ENCODE measurements at regions not wholly inside any gene's neighbourhood (a gene's known extent, or its start where the extent isn't known, plus 50 kb on each side); places are given as distances from the start of the nearest gene placed in this dataset.

GRCh38 chr4:13316354-13316753 is 167.8 kb downstream of the RAB28 start:
- Mint-ChIP-seq H3K36me3 (no peaks in the 10 kb centered on the region), H3K4me3 (no peak overlapping the region), H3K9me3 (no peaks in the 10 kb centered on the region), H3K4me1 (ENCODE audit: unreplicated experiment) (no peaks in the 10 kb centered on the region), H3K27me3 (no peaks in the 10 kb centered on the region), H3K27ac (no peak overlapping the region)
- no peak for DNase-seq (ENCODE audit: extremely low spot score, unreplicated experiment)
- no peak for TF ChIP-seq CTCF (conservative IDR thresholded peaks at IDR 0.05)

- DNase-seq (ENCODE audit: extremely low spot score, unreplicated experiment): no peak
- no peaks in the 10 kb centered on the region for H3K4me1 Mint-ChIP-seq (ENCODE audit: unreplicated experiment)
- no peaks in the 10 kb centered on the region for H3K27me3 Mint-ChIP-seq
- TF ChIP-seq CTCF (conservative IDR thresholded peaks at IDR 0.05): no peak
- H3K36me3 Mint-ChIP-seq: no peaks in the 10 kb centered on the region
- no peak overlapping the region for H3K4me3 Mint-ChIP-seq
- H3K27ac Mint-ChIP-seq: no peak overlapping the region
- H3K9me3 Mint-ChIP-seq: no peaks in the 10 kb centered on the region
These were observed 170.3 kb downstream of the RAB28 start for GRCh38 chr4:13313856-13314255.

GRCh38 chr4:13312264-13312663 is 171.9 kb downstream of the RAB28 start:
- Mint-ChIP-seq H3K36me3 (no peaks in the 10 kb centered on the region), H3K27me3 (no peaks in the 10 kb centered on the region), H3K27ac (no peak overlapping the region), H3K4me1 (ENCODE audit: unreplicated experiment) (no peaks in the 10 kb centered on the region), H3K9me3 (no peaks in the 10 kb centered on the region), H3K4me3 (no peak overlapping the region)
- DNase-seq (ENCODE audit: extremely low spot score, unreplicated experiment): no peak
- TF ChIP-seq CTCF (conservative IDR thresholded peaks at IDR 0.05): no peak

- Mint-ChIP-seq H3K4me3 (no peak overlapping the region), H3K27ac (no peak overlapping the region), H3K4me1 (ENCODE audit: unreplicated experiment) (no peaks in the 10 kb centered on the region), H3K9me3 (no peaks in the 10 kb centered on the region), H3K36me3 (no peaks in the 10 kb centered on the region), H3K27me3 (no peaks in the 10 kb centered on the region)
- no peak for DNase-seq (ENCODE audit: extremely low spot score, unreplicated experiment)
- TF ChIP-seq CTCF (conservative IDR thresholded peaks at IDR 0.05): no peak
These were observed 174.4 kb downstream of the RAB28 start for GRCh38 chr4:13309751-13310150.

- Mint-ChIP-seq H3K27ac (no peak overlapping the region), H3K4me3 (no peak overlapping the region), H3K4me1 (ENCODE audit: unreplicated experiment) (no peaks in the 10 kb centered on the region), H3K36me3 (peaks cover 3% of the 10 kb centered on the region), H3K9me3 (no peaks in the 10 kb centered on the region), H3K27me3 (no peaks in the 10 kb centered on the region)
- DNase-seq (ENCODE audit: extremely low spot score, unreplicated experiment): no peak
- TF ChIP-seq CTCF (conservative IDR thresholded peaks at IDR 0.05): no peak
These were observed 177.8 kb downstream of the RAB28 start for GRCh38 chr4:13306356-13306755.

GRCh38 chr4:13302876-13303275 is 181.3 kb downstream of the RAB28 start:
- Mint-ChIP-seq H3K4me3 (no peak overlapping the region), H3K36me3 (peaks cover 11% of the 10 kb centered on the region), H3K4me1 (ENCODE audit: unreplicated experiment) (no peaks in the 10 kb centered on the region), H3K27ac (no peak overlapping the region), H3K27me3 (no peaks in the 10 kb centered on the region), H3K9me3 (peaks cover 15% of the 10 kb centered on the region)
- no peak for DNase-seq (ENCODE audit: extremely low spot score, unreplicated experiment)
- TF ChIP-seq CTCF (conservative IDR thresholded peaks at IDR 0.05): no peak

Data from type B pancreatic cell (in vitro differentiated cells).